ENCODE measurements at regions not wholly inside any gene's neighbourhood (a gene's known extent, or its start where the extent isn't known, plus 50 kb on each side); places are given as distances from the start of the nearest gene placed in this dataset.
"Not testable (repeated sequence)": the region's sequence is repeated elsewhere in the genome, so short reads cannot be mapped to it uniquely, and the experiment has no call there.

- DNase-seq: no peak
These were observed 368.9 kb downstream of the BUD13 start for GRCh38 chr11:116403794-116404461.

GRCh38 chr11:116400081-116400480 lies 372.7 kb downstream of the BUD13 start:
- DNase-seq: no peak

GRCh38 chr11:116397602-116398084 lies 375.1 kb downstream of the BUD13 start:
- DNase-seq: no peak

GRCh38 chr11:116396331-116396730 lies 376.5 kb downstream of the BUD13 start:
- no peak for DNase-seq

- no peak for DNase-seq
These were observed 378.8 kb downstream of the BUD13 start for GRCh38 chr11:116394022-116394421.

GRCh38 chr11:116390963-116391362 lies 381.8 kb downstream of the BUD13 start:
- DNase-seq: no peak

- DNase-seq: no peak
These were observed 384.6 kb downstream of the BUD13 start for GRCh38 chr11:116388146-116388545.

GRCh38 chr11:116387641-116388040 lies 385.1 kb downstream of the BUD13 start:
- DNase-seq: no peak

- no peak for DNase-seq
These were observed 386.6 kb downstream of the BUD13 start for GRCh38 chr11:116386118-116386699.

- DNase-seq: no peak
These were observed 387.9 kb downstream of the BUD13 start for GRCh38 chr11:116384876-116385275.

GRCh38 chr11:116384407-116384806 lies 388.4 kb downstream of the BUD13 start:
- no peak for DNase-seq

GRCh38 chr11:116379185-116379828 lies 393.5 kb downstream of the BUD13 start:
- DNase-seq: peak; percentile 32

GRCh38 chr11:116376547-116376946 lies 396.2 kb downstream of the BUD13 start:
- no peak for DNase-seq

- no peak for DNase-seq
These were observed 396.7 kb downstream of the BUD13 start for GRCh38 chr11:116376054-116376453.

GRCh38 chr11:116375221-116375620 lies 397.6 kb downstream of the BUD13 start:
- no peak for DNase-seq

- DNase-seq: no peak
These were observed 398.7 kb downstream of the BUD13 start for GRCh38 chr11:116374085-116374484.

GRCh38 chr11:116373104-116373944 lies 399.5 kb downstream of the BUD13 start:
- DNase-seq: no peak

GRCh38 chr11:116371146-116371545 lies 401.6 kb downstream of the BUD13 start:
- no peak for DNase-seq

- DNase-seq: no peak
These were observed 404.0 kb downstream of the BUD13 start for GRCh38 chr11:116368784-116369183.

GRCh38 chr11:116366980-116367645 lies 405.7 kb downstream of the BUD13 start:
- DNase-seq: peak; percentile 48

GRCh38 chr11:116366451-116366850 lies 406.3 kb downstream of the BUD13 start:
- DNase-seq: no peak

- DNase-seq: not testable (repeated sequence)
These were observed 407.9 kb downstream of the BUD13 start for GRCh38 chr11:116364925-116365324.

- DNase-seq: no peak
These were observed 408.4 kb downstream of the BUD13 start for GRCh38 chr11:116364348-116364747.
